WTC11 (cell line): ENCODE measurements at regions not wholly inside any gene's neighbourhood (a gene's known extent, or its start where the extent isn't known, plus 50 kb on each side); places are given as distances from the start of the nearest gene placed in this dataset.

Source experiments
- ATAC-seq: fragments of 200-7000 bp; cut with Tn5 transposase; 2 replicates; pipeline ENCODE4 v1.10.0; 2021; ENCODE audit warnings: mild to moderate bottlenecking, moderate library complexity
- CTCF ChIA-PET: fragments of 300-600 bp; sonication (Branson Sonifier 250); formaldehyde crosslinking; loops from one replicate; lab custom pipeline; 2021; ENCODE audit warnings: antibody characterized with exemption; lab: Charles Lee
- POLR2A ChIA-PET: fragments of 350-600 bp; sonication (Branson Sonifier 250); formaldehyde crosslinking; loops from one replicate; lab custom pipeline; 2021; ENCODE audit warnings: antibody characterized with exemption; lab: Charles Lee
- DNase-seq: peaks from one replicate; pipeline ENCODE4 v3.0.0; 2021; ENCODE audit warnings: low spot score
- H3K27ac Mint-ChIP-seq: 2 replicates; pipeline ENCODE4 v1.8.0; 2021; ENCODE audit warnings: mixed read lengths
- H3K27me3 Mint-ChIP-seq: 2 replicates; pipeline ENCODE4 v1.8.0; 2021; ENCODE audit warnings: low read depth, mild to moderate bottlenecking, moderate library complexity, mixed read lengths
- H3K36me3 Mint-ChIP-seq: 2 replicates; pipeline ENCODE4 v1.8.0; 2021; ENCODE audit warnings: mixed read lengths
- H3K4me1 Mint-ChIP-seq: 2 replicates; pipeline ENCODE4 v1.8.0; 2022; ENCODE audit warnings: mixed read lengths
- H3K4me3 Mint-ChIP-seq: 2 replicates; pipeline ENCODE4 v1.8.0; 2021; ENCODE audit warnings: mild to moderate bottlenecking, moderate library complexity, mixed read lengths
- H3K9me3 Mint-ChIP-seq: 2 replicates; pipeline ENCODE4 v1.8.0; 2021; ENCODE audit warnings: mixed read lengths
- ESRRA ChIP-seq: sonication (generic); formaldehyde crosslinking; IDR thresholded peaks from 2 replicates; pipeline ENCODE4 v1.8.1; 2022; ENCODE audit warnings: mild to moderate bottlenecking, missing genetic modification reagents, borderline replicate concordance
- JAZF1 ChIP-seq: fragments of 250-450 bp; sonication (Bioruptor Pico); IDR thresholded peaks from 2 replicates; pipeline ENCODE4 v1.9.0; 2021; ENCODE audit warnings: moderate library complexity, mild to moderate bottlenecking, inconsistent platforms
- JUN ChIP-seq: sonication (generic); formaldehyde crosslinking; IDR thresholded peaks from 2 replicates; pipeline ENCODE4 v1.8.0; 2023; ENCODE audit warnings: mild to moderate bottlenecking, missing genetic modification reagents
- NFATC4 ChIP-seq: fragments of 250-450 bp; sonication (Bioruptor Pico); IDR thresholded peaks from 2 replicates; pipeline ENCODE4 v1.9.0; 2021; ENCODE audit warnings: mild to moderate bottlenecking
- NR1H2 ChIP-seq: sonication (generic); formaldehyde crosslinking; IDR thresholded peaks from 2 replicates; pipeline ENCODE4 v1.9.0; 2021; ENCODE audit warnings: mild to moderate bottlenecking, moderate library complexity, missing genetic modification reagents
- NR3C1 ChIP-seq: sonication (generic); formaldehyde crosslinking; conservative IDR thresholded peaks from 2 replicates; pipeline ENCODE4 v1.8.1; 2023; ENCODE audit warnings: low read depth, mild to moderate bottlenecking, missing genetic modification reagents
- PRDM15 ChIP-seq: sonication (generic); formaldehyde crosslinking; IDR thresholded peaks from 2 replicates; pipeline ENCODE4 v1.8.0; 2022; ENCODE audit warnings: missing genetic modification reagents
- SP1 ChIP-seq: sonication (generic); formaldehyde crosslinking; conservative IDR thresholded peaks from 2 replicates; pipeline ENCODE4 v1.8.1; 2022; ENCODE audit warnings: missing genetic modification reagents
- TEAD1 ChIP-seq: sonication (generic); formaldehyde crosslinking; IDR thresholded peaks from 2 replicates; pipeline ENCODE4 v1.8.0; 2022; ENCODE audit warnings: mild to moderate bottlenecking, missing genetic modification reagents
- ZMAT4 ChIP-seq: fragments of 250-450 bp; sonication (Bioruptor Pico); IDR thresholded peaks from 2 replicates; pipeline ENCODE4 v1.9.0; 2021; ENCODE audit warnings: mild to moderate bottlenecking
- ZNF219 ChIP-seq: sonication (generic); formaldehyde crosslinking; IDR thresholded peaks from 2 replicates; pipeline ENCODE4 v1.8.0; 2023; ENCODE audit warnings: missing genetic modification reagents, mild to moderate bottlenecking, borderline replicate concordance
- ZNF317 ChIP-seq: sonication (generic); formaldehyde crosslinking; IDR thresholded peaks from 2 replicates; pipeline ENCODE4 v1.8.1; 2023; ENCODE audit warnings: low read depth, mild to moderate bottlenecking, moderate library complexity, missing genetic modification reagents, borderline replicate concordance
- ZNF416 ChIP-seq: fragments of 250-450 bp; sonication (Bioruptor Pico); IDR thresholded peaks from 2 replicates; pipeline ENCODE4 v1.9.0; 2021; ENCODE audit warnings: mild to moderate bottlenecking, inconsistent platforms
- TF ChIP-seq, protein P1 (sequence below): fragments of 250-450 bp; sonication (Bioruptor Pico); IDR thresholded peaks from 2 replicates; pipeline ENCODE4 v1.9.0; 2021; ENCODE audit warnings: mild to moderate bottlenecking, borderline replicate concordance
- TF ChIP-seq, protein P2 (sequence below): fragments of 250-450 bp; sonication (Bioruptor Pico); IDR thresholded peaks from 2 replicates; pipeline ENCODE4 v2.1.2; 2022; ENCODE audit warnings: mild to moderate bottlenecking, moderate library complexity
- TF ChIP-seq, protein P3 (sequence below): sonication (generic); formaldehyde crosslinking; IDR thresholded peaks from 2 replicates; pipeline ENCODE4 v1.8.1; 2023; ENCODE audit warnings: mild to moderate bottlenecking, missing genetic modification reagents, borderline replicate concordance

GRCh38 chr3:187490366-187490765 lies 122.2 kb downstream of the RTP4 start:
- DNase-seq (no peak), ATAC-seq (no peak)
- CTCF ChIA-PET = interaction anchor here (0.7 to 1.1 kb wide), 2 partner anchors 170 to 189 kb away, joined by 3 to 4 read pairs; no protein-coding TSS in a partner anchor
- POLR2A ChIA-PET = no interaction called here
- Mint-ChIP-seq H3K9me3 (peaks cover 83% of the 10 kb centered on the region), H3K27me3 (peaks cover 3% of the 10 kb centered on the region; the same call in 1 of the 2 replicates), H3K4me3 (no peak overlapping the region), H3K27ac (no peak overlapping the region), H3K4me1 (no peaks in the 10 kb centered on the region; the same call in none of the 2 replicates), H3K36me3 (peaks cover 77% of the 10 kb centered on the region)
- TF ChIP-seq NFATC4 (CRISPR knock-in tag) = no peak
- TF ChIP-seq NR1H2 (CRISPR knock-in tag) = no peak
- no peak for TF ChIP-seq TEAD1 (CRISPR knock-in tag)
- TF ChIP-seq ZMAT4 (CRISPR knock-in tag) = no peak
- TF ChIP-seq JAZF1 (CRISPR knock-in tag) = no peak
- TF ChIP-seq, protein P1, sequence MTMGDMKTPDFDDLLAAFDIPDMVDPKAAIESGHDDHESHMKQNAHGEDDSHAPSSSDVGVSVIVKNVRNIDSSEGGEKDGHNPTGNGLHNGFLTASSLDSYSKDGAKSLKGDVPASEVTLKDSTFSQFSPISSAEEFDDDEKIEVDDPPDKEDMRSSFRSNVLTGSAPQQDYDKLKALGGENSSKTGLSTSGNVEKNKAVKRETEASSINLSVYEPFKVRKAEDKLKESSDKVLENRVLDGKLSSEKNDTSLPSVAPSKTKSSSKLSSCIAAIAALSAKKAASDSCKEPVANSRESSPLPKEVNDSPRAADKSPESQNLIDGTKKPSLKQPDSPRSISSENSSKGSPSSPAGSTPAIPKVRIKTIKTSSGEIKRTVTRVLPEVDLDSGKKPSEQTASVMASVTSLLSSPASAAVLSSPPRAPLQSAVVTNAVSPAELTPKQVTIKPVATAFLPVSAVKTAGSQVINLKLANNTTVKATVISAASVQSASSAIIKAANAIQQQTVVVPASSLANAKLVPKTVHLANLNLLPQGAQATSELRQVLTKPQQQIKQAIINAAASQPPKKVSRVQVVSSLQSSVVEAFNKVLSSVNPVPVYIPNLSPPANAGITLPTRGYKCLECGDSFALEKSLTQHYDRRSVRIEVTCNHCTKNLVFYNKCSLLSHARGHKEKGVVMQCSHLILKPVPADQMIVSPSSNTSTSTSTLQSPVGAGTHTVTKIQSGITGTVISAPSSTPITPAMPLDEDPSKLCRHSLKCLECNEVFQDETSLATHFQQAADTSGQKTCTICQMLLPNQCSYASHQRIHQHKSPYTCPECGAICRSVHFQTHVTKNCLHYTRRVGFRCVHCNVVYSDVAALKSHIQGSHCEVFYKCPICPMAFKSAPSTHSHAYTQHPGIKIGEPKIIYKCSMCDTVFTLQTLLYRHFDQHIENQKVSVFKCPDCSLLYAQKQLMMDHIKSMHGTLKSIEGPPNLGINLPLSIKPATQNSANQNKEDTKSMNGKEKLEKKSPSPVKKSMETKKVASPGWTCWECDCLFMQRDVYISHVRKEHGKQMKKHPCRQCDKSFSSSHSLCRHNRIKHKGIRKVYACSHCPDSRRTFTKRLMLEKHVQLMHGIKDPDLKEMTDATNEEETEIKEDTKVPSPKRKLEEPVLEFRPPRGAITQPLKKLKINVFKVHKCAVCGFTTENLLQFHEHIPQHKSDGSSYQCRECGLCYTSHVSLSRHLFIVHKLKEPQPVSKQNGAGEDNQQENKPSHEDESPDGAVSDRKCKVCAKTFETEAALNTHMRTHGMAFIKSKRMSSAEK (CRISPR knock-in tag) = no peak
- no peak for TF ChIP-seq NR3C1 (CRISPR knock-in tag)
- TF ChIP-seq, protein P2, sequence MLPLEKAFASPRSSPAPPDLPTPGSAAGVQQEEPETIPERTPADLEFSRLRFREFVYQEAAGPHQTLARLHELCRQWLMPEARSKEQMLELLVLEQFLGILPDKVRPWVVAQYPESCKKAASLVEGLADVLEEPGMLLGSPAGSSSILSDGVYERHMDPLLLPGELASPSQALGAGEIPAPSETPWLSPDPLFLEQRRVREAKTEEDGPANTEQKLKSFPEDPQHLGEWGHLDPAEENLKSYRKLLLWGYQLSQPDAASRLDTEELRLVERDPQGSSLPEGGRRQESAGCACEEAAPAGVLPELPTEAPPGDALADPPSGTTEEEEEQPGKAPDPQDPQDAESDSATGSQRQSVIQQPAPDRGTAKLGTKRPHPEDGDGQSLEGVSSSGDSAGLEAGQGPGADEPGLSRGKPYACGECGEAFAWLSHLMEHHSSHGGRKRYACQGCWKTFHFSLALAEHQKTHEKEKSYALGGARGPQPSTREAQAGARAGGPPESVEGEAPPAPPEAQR = no peak
- no peak for TF ChIP-seq ESRRA (CRISPR knock-in tag)
- TF ChIP-seq, protein P3, sequence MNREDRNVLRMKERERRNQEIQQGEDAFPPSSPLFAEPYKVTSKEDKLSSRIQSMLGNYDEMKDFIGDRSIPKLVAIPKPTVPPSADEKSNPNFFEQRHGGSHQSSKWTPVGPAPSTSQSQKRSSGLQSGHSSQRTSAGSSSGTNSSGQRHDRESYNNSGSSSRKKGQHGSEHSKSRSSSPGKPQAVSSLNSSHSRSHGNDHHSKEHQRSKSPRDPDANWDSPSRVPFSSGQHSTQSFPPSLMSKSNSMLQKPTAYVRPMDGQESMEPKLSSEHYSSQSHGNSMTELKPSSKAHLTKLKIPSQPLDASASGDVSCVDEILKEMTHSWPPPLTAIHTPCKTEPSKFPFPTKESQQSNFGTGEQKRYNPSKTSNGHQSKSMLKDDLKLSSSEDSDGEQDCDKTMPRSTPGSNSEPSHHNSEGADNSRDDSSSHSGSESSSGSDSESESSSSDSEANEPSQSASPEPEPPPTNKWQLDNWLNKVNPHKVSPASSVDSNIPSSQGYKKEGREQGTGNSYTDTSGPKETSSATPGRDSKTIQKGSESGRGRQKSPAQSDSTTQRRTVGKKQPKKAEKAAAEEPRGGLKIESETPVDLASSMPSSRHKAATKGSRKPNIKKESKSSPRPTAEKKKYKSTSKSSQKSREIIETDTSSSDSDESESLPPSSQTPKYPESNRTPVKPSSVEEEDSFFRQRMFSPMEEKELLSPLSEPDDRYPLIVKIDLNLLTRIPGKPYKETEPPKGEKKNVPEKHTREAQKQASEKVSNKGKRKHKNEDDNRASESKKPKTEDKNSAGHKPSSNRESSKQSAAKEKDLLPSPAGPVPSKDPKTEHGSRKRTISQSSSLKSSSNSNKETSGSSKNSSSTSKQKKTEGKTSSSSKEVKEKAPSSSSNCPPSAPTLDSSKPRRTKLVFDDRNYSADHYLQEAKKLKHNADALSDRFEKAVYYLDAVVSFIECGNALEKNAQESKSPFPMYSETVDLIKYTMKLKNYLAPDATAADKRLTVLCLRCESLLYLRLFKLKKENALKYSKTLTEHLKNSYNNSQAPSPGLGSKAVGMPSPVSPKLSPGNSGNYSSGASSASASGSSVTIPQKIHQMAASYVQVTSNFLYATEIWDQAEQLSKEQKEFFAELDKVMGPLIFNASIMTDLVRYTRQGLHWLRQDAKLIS (CRISPR knock-in tag) = no peak
- TF ChIP-seq PRDM15 (CRISPR knock-in tag) = no peak
- no peak for TF ChIP-seq ZNF219 (CRISPR knock-in tag)
- no peak for TF ChIP-seq SP1 (CRISPR knock-in tag)
- TF ChIP-seq ZNF317 (CRISPR knock-in tag) = no peak
- TF ChIP-seq JUN (CRISPR knock-in tag) = no peak
- TF ChIP-seq ZNF416 (CRISPR knock-in tag) = no peak
